ENCODE measurements at regions not wholly inside any gene's neighbourhood (a gene's known extent, or its start where the extent isn't known, plus 50 kb on each side); places are given as distances from the start of the nearest gene placed in this dataset.

DNA sequence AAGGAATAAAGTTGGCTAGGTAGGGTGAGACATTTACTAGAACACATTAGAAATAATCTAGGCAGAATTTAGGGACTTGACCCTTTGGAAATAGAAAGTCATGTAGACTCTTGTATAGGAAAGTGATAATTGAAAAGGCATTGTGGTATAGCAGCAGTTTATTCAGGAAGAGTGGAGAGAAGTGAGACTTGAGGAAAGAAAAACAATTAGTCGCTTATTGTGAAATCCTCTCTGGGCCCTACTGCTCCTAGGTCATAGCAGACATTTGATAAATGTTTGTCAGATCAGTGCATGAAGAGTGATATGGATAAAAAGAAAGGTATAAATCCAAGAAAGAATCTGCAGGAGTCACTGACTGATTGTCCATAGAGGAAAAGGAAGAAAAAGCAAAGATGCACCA, 337.6 kb downstream of the HNRNPD start:
- Histone ChIP-seq H3K9ac (ENCODE audit: low read length) (no peak overlapping the region), H3K4me3 (ENCODE audit: low read length) (no peak overlapping the region), H3K36me3 (ENCODE audit: control insufficient read depth, insufficient read depth, low read length) (no peaks in the 10 kb centered on the region), H3K4me1 (ENCODE audit: control insufficient read depth, insufficient read depth, low read length) (no peaks in the 10 kb centered on the region), H3K27me3 (ENCODE audit: control insufficient read depth, insufficient read depth, low read length) (no peaks in the 10 kb centered on the region), H3K9me3 (ENCODE audit: control insufficient read depth, low read length) (no peaks in the 10 kb centered on the region)

DNA sequence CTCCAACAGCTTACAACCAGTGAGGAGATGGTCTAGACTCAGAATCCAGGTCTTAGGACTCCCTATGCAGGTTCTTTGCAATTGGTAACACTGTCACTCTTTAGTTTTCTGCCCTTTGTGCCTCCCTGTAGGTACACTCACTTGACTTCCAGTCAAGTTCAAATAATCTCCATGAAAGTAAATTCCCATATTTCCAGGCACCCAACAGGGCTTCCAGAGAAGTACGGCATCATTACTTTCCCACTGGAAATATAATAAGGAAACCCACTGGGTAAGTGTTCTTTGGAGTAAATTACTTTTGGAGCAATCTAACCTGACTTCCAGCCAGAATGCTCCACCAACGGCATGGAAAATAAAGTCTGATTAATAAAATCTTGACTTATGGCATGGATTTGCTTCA, 338.9 kb downstream of the HNRNPD start:
- Histone ChIP-seq H3K4me3 (ENCODE audit: low read length) (no peak overlapping the region), H3K36me3 (ENCODE audit: control insufficient read depth, insufficient read depth, low read length) (no peaks in the 10 kb centered on the region), H3K4me1 (ENCODE audit: control insufficient read depth, insufficient read depth, low read length) (no peaks in the 10 kb centered on the region), H3K27me3 (ENCODE audit: control insufficient read depth, insufficient read depth, low read length) (no peaks in the 10 kb centered on the region), H3K9ac (ENCODE audit: low read length) (no peak overlapping the region), H3K9me3 (ENCODE audit: control insufficient read depth, low read length) (no peaks in the 10 kb centered on the region)

DNA sequence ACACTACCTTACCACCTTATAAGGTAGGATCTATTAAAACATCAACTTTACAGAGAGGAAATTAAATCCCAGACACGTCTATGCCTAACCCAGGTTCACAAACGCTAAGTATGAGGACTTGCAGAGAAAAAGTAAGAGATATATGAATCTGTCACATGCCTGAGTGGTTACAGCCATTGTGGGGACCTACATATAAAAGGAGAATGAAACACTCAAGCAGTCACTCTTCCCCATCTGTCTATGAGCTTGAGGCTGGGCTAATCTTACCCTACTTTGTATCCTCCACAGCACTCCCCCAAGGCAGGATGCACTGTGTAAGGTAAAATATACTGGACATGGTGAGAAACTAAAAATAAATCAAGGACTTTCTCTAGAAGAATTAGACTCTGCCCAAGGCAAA, 339.9 kb downstream of the HNRNPD start:
- H3K4me3 ChIP-seq (ENCODE audit: low read length), result no peak overlapping the region
- no peaks in the 10 kb centered on the region for H3K9me3 ChIP-seq (ENCODE audit: control insufficient read depth, low read length)
- no peaks in the 10 kb centered on the region for H3K4me1 ChIP-seq (ENCODE audit: control insufficient read depth, insufficient read depth, low read length)
- no peaks in the 10 kb centered on the region for H3K36me3 ChIP-seq (ENCODE audit: control insufficient read depth, insufficient read depth, low read length)
- H3K9ac ChIP-seq (ENCODE audit: low read length), result no peak overlapping the region
- no peaks in the 10 kb centered on the region for H3K27me3 ChIP-seq (ENCODE audit: control insufficient read depth, insufficient read depth, low read length)

DNA sequence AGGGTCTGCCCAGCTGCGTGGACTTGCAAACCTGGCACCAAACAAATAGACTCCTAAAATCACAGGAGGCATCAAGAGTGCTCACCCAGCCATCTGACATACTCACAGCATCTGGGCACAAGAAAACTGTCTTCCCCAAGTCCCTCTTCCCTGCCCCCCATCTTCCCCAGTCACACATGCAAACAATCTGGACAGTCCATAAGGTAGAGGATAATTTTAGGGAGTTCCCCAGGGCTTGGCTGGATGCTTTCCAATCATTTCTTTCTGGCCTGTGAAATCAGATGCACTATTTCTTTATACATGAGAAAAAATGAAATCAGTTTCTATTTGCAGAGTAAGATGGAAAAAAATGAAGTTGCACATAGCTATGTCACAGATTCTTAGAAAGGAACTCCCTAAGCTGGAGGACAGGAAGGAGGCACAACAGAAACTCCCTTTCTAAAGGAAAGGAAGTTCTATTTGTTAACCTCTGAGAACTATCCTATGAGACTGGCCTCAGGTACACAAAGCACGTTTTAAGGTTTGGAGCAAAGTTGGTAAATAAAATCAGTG, 342.3 kb downstream of the HNRNPD start:
- no peak overlapping the region for H3K4me3 ChIP-seq (ENCODE audit: low read length)
- H3K36me3 ChIP-seq (ENCODE audit: control insufficient read depth, insufficient read depth, low read length), result no peaks in the 10 kb centered on the region
- no peaks in the 10 kb centered on the region for H3K4me1 ChIP-seq (ENCODE audit: control insufficient read depth, insufficient read depth, low read length)
- H3K27me3 ChIP-seq (ENCODE audit: control insufficient read depth, insufficient read depth, low read length), result no peaks in the 10 kb centered on the region
- H3K9me3 ChIP-seq (ENCODE audit: control insufficient read depth, low read length), result no peaks in the 10 kb centered on the region
- no peak overlapping the region for H3K9ac ChIP-seq (ENCODE audit: low read length)

DNA sequence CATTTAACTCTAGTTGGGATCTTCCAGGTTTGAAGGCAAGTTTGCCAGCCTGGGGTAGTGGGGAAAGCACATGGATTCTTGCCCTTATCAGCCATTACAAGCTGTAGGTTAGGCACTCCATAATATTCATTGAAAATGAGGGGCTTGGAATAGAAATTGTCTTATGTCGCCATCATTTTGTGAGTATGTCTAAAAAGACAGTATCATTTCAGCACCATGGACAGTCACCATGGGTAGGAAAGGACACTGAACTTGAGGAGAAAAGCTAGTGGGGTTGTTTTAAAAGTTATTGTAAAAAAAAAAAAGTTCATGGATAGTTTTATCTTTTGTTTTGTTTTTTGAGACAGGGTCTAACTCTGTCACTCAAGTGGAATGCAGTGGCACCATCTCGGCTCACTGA, 356.1 kb downstream of the HNRNPD start:
- Histone ChIP-seq H3K4me3 (ENCODE audit: low read length) (no peak overlapping the region), H3K4me1 (ENCODE audit: control insufficient read depth, insufficient read depth, low read length) (no peaks in the 10 kb centered on the region), H3K27me3 (ENCODE audit: control insufficient read depth, insufficient read depth, low read length) (no peaks in the 10 kb centered on the region), H3K9me3 (ENCODE audit: control insufficient read depth, low read length) (no peaks in the 10 kb centered on the region), H3K36me3 (ENCODE audit: control insufficient read depth, insufficient read depth, low read length) (no peaks in the 10 kb centered on the region), H3K9ac (ENCODE audit: low read length) (no peak overlapping the region)

DNA sequence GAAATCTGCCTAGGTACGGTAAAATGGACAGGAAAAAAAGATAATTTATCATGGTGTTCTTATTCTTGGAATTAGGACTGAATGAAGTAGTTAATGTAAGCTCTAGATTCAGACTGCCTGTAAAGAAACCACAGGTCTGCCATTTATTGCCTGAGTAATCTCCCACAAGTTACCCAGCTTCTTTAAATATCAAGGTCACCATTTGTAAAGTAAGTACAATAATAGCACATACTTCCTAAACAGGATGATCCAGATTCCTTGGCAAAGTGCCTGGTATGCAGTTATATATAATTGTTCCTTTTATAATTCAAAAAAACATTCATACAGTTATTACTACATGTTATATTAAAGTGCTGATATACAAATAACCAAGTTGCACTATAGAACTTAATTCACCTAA, 368.6 kb downstream of the HNRNPD start:
- Histone ChIP-seq H3K36me3 (ENCODE audit: control insufficient read depth, insufficient read depth, low read length) (no peaks in the 10 kb centered on the region), H3K9ac (ENCODE audit: low read length) (no peak overlapping the region), H3K4me1 (ENCODE audit: control insufficient read depth, insufficient read depth, low read length) (no peaks in the 10 kb centered on the region), H3K9me3 (ENCODE audit: control insufficient read depth, low read length) (no peaks in the 10 kb centered on the region), H3K4me3 (ENCODE audit: low read length) (no peak overlapping the region), H3K27me3 (ENCODE audit: control insufficient read depth, insufficient read depth, low read length) (no peaks in the 10 kb centered on the region)

DNA sequence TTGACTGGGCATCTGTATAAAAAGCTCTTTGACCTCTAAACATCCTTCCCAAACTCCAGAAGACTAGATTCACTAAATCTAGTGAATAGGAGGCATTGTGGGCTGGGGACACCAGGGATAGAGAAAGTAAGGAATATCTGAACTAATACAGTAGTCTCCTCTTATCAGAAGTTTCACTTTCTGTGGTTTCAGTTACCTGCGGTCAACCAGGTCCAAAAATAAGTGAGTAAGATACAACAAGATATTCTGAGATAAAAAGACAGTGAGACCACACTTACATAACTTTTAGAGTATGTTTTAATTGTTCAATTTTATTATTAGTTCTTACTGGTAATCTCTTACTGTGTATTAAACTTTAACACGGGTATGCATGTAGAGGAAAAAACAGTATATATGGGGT, 376.5 kb downstream of the HNRNPD start:
- H3K36me3 ChIP-seq (ENCODE audit: control insufficient read depth, insufficient read depth, low read length), result no peaks in the 10 kb centered on the region
- no peaks in the 10 kb centered on the region for H3K4me1 ChIP-seq (ENCODE audit: control insufficient read depth, insufficient read depth, low read length)
- no peaks in the 10 kb centered on the region for H3K9me3 ChIP-seq (ENCODE audit: control insufficient read depth, low read length)
- H3K9ac ChIP-seq (ENCODE audit: low read length), result no peak overlapping the region
- no peaks in the 10 kb centered on the region for H3K27me3 ChIP-seq (ENCODE audit: control insufficient read depth, insufficient read depth, low read length)
- no peak overlapping the region for H3K4me3 ChIP-seq (ENCODE audit: low read length)

DNA sequence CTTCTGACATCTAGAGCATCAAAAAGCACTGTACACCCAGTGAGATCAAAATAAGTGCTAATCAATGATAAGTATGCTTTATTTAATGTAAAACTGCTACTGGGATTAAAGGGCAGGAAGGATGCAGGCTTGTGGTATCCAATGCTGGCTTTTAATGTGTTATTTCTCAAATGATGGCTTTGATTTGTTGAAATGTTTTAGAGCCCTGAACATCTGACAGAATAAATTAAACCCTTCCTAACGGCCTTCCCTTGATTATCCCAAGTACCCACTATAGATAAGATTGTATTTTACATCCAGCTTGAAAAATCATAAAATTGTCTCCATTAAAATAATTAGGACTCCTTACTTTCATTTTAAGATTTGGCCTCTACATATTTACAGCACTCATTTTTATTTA, 382.9 kb downstream of the HNRNPD start:
- H3K9ac ChIP-seq (ENCODE audit: low read length), result no peak overlapping the region
- no peaks in the 10 kb centered on the region for H3K9me3 ChIP-seq (ENCODE audit: control insufficient read depth, low read length)
- no peak overlapping the region for H3K4me3 ChIP-seq (ENCODE audit: low read length)

DNA sequence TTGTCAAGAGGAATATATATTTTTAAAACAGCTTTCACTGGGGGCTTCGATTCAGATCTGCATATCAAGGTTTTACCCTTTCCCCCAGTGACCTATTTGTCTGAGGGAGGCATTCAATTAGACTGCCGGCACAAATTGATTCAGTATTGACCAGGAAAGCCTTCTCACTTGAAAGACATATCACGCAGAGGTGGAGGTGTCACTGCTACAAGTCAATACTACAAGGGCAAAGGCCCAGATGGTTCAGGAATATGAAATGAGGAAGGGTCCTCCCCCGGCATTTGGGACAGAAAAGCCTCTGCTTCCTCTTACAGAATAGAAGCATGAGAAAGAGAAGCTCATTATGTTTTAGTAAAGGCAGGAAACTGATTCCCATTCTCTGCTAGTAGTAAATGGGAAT, 383.6 kb downstream of the HNRNPD start:
- Histone ChIP-seq H3K9me3 (ENCODE audit: control insufficient read depth, low read length) (no peaks in the 10 kb centered on the region), H3K9ac (ENCODE audit: low read length) (no peak overlapping the region), H3K4me3 (ENCODE audit: low read length) (no peak overlapping the region), H3K4me1 (ENCODE audit: control insufficient read depth, insufficient read depth, low read length) (no peaks in the 10 kb centered on the region), H3K27me3 (ENCODE audit: control insufficient read depth, insufficient read depth, low read length) (no peaks in the 10 kb centered on the region), H3K36me3 (ENCODE audit: control insufficient read depth, insufficient read depth, low read length) (no peaks in the 10 kb centered on the region)

More for the DNA sequence above, 382.9 kb downstream of the HNRNPD start:
- no peaks in the 10 kb centered on the region for H3K27me3 ChIP-seq (ENCODE audit: control insufficient read depth, insufficient read depth, low read length)
- H3K36me3 ChIP-seq (ENCODE audit: control insufficient read depth, insufficient read depth, low read length), result no peaks in the 10 kb centered on the region
- no peaks in the 10 kb centered on the region for H3K4me1 ChIP-seq (ENCODE audit: control insufficient read depth, insufficient read depth, low read length)

DNA sequence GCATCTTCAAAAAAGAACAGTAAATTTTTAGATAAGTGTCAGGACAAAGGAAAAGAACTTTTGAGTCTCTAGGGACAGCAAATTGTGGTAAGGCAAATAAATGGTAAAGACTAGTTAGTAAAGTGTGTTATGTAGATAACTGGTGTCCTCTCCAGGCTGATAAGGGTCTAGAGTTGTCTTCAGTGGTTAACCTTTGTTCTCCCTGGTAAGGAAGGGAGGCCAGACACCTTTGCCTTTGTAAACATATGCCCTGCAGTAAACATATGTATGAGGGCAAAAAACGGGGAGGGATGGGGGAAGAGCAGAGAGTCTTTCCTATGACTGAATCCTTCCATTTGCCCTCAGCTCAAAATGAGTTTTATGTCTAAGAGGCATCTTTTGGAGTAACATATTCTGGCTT, 384.6 kb downstream of the HNRNPD start:
- H3K4me3 ChIP-seq (ENCODE audit: low read length), result no peak overlapping the region
- no peaks in the 10 kb centered on the region for H3K27me3 ChIP-seq (ENCODE audit: control insufficient read depth, insufficient read depth, low read length)
- no peaks in the 10 kb centered on the region for H3K4me1 ChIP-seq (ENCODE audit: control insufficient read depth, insufficient read depth, low read length)
- no peak overlapping the region for H3K9ac ChIP-seq (ENCODE audit: low read length)
- no peaks in the 10 kb centered on the region for H3K36me3 ChIP-seq (ENCODE audit: control insufficient read depth, insufficient read depth, low read length)
- no peaks in the 10 kb centered on the region for H3K9me3 ChIP-seq (ENCODE audit: control insufficient read depth, low read length)

DNA sequence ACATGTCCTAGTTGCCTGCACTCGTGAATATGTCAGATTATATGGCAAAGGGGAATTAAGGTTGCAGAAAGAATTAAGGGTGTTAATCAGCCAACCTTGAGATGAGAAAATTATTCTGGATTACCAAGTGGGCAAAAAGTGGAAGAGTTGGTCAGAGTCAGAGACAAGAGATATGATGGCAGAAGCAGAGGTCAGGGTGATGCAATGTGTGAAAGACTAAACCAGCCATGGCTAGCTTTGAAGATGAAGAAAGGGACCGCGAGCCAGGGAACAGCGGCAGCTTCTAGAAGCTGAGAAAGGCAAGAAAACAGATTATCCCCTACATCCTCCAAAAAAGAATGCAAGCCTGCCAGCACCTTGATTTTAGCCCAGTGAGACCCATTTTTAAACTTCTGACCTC, 385.6 kb downstream of the HNRNPD start:
- Histone ChIP-seq H3K9ac (ENCODE audit: low read length) (no peak overlapping the region), H3K27me3 (ENCODE audit: control insufficient read depth, insufficient read depth, low read length) (no peaks in the 10 kb centered on the region), H3K4me3 (ENCODE audit: low read length) (no peak overlapping the region), H3K36me3 (ENCODE audit: control insufficient read depth, insufficient read depth, low read length) (no peaks in the 10 kb centered on the region), H3K9me3 (ENCODE audit: control insufficient read depth, low read length) (no peaks in the 10 kb centered on the region), H3K4me1 (ENCODE audit: control insufficient read depth, insufficient read depth, low read length) (no peaks in the 10 kb centered on the region)

DNA sequence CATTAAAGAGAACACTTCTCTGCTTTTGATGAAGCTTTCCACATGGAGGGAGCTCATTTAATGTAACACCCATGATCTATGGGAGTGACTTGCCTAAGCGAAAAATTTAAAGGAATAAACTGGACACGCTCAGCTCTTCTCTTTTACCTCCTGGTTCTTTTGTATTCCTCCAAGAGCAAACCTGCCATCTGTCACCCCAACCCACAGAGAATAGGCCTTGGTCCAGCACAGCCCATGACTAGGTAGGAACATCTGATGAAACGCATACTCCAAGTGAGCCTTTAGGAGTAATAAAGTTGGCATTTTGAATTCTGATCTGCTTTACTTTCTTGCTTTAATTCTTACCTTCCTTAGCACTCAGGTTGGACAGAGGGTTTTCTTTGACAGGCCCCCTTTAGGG, 389.0 kb downstream of the HNRNPD start:
- Histone ChIP-seq H3K36me3 (ENCODE audit: control insufficient read depth, insufficient read depth, low read length) (no peaks in the 10 kb centered on the region), H3K27me3 (ENCODE audit: control insufficient read depth, insufficient read depth, low read length) (no peaks in the 10 kb centered on the region), H3K4me3 (ENCODE audit: low read length) (no peak overlapping the region), H3K9me3 (ENCODE audit: control insufficient read depth, low read length) (no peaks in the 10 kb centered on the region), H3K9ac (ENCODE audit: low read length) (no peak overlapping the region), H3K4me1 (ENCODE audit: control insufficient read depth, insufficient read depth, low read length) (no peaks in the 10 kb centered on the region)

DNA sequence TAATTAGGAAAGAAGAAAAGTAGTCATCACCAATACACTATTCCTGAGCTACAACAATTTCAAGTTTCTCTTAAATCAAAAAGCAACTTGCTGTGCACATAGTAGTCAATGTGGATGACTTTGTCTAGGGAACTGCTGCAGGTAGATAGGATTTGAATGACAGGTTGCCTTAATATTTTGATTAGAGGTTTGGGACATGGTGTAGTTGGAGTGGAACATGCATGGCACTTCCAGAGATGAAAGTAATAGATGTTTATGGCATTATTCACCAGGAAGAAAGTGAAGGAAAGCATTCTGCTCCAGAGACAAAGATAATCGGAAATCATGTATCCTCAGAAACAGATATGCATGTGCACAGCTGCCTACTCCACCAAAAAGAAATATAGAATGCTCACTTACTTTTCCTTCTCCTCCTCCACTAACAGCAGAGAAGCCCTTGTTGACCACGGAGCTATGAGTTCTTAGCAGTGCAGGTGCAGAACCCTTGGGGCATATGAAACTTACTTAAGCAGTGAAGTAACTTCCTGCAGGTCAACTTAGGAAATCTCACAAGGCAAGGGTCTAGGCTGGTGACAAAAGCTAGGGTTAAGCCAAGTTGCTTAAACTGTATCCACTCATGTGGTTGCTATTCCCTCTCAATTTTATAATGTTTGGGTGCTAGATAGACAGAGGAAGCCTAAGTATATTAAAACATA, 390.8 kb downstream of the HNRNPD start:
- Histone ChIP-seq H3K9ac (ENCODE audit: low read length) (no peak overlapping the region), H3K36me3 (ENCODE audit: control insufficient read depth, insufficient read depth, low read length) (no peaks in the 10 kb centered on the region), H3K27me3 (ENCODE audit: control insufficient read depth, insufficient read depth, low read length) (no peaks in the 10 kb centered on the region), H3K4me3 (ENCODE audit: low read length) (no peak overlapping the region), H3K9me3 (ENCODE audit: control insufficient read depth, low read length) (no peaks in the 10 kb centered on the region), H3K4me1 (ENCODE audit: control insufficient read depth, insufficient read depth, low read length) (no peaks in the 10 kb centered on the region)

Measured in mucosa of stomach (tissue), 1 donor.